Left ventricle myocardium inferior (tissue), 1 donor: ENCODE measurements at regions not wholly inside any gene's neighbourhood (a gene's known extent, or its start where the extent isn't known, plus 50 kb on each side); places are given as distances from the start of the nearest gene placed in this dataset.
"Not testable (repeated sequence)": the region's sequence is repeated elsewhere in the genome, so short reads cannot be mapped to it uniquely, and the experiment has no call there.

Experiments used
- DNase-seq: peaks from one replicate; pipeline ENCODE4 v3.0.0-alpha.2; 2020
- H3K27ac ChIP-seq: fragments of 200-600 bp; replicated peaks from 2 replicates; pipeline ENCODE4 v1.8.0; 2021
- H3K27me3 ChIP-seq: fragments of 200-600 bp; 2 replicates; pipeline ENCODE4 v1.8.0; 2021; ENCODE audit warnings: low read depth
- H3K36me3 ChIP-seq: fragments of 200-600 bp; 2 replicates; pipeline ENCODE4 v1.8.0; 2021
- H3K4me1 ChIP-seq: fragments of 200-600 bp; 2 replicates; pipeline ENCODE4 v1.8.0; 2021
- H3K4me3 ChIP-seq: fragments of 200-600 bp; 2 replicates; pipeline ENCODE4 v1.8.0; 2021; ENCODE audit warnings: mild to moderate bottlenecking, moderate library complexity
- H3K9me3 ChIP-seq: fragments of 200-600 bp; replicated peaks from 2 replicates; pipeline ENCODE4 v1.8.0; 2021
- CTCF ChIP-seq: fragments of 200-600 bp; IDR thresholded peaks from 2 replicates; pipeline ENCODE4 v1.8.0; 2021; ENCODE audit warnings: antibody characterized with exemption, mild to moderate bottlenecking, borderline replicate concordance
- intact Hi-C: fragments of 100-400 bp; cut with micrococcal nuclease; formaldehyde crosslinking; loops from one replicate; pipeline ENCODE4 v1.11.0; 2022
- donor health status: DM: no; HTN: yes; CAD: no; lungs with severe emphysema.

GRCh38 chr13:63773476-63773875, 2357.8 kb upstream of the PCDH20 start:
- H3K4me3 ChIP-seq = no peak overlapping the region

DNA sequence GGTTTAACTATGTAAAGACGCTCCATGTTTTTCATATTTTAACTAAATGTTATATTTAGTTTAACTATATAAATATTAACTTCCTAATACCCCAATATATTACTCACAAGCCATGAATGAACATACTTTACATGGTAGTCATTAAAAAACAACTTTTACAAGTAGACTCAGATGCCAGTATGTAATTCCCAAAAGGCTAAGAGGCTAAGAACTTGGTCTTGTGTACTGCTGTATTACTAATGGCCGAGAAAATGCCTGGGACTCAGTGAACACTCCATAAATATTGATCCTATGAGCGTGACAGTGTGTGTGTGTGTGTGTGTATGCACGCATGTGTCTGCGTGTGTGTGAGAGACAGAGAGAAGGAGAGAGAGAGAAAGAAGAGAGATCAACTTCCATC, 2342.0 kb upstream of the PCDH20 start:
- intact Hi-C loops, H3K36me3 ChIP-seq, H3K4me3 ChIP-seq, H3K27ac ChIP-seq, H3K4me1 ChIP-seq, DNase-seq, H3K9me3 ChIP-seq, H3K27me3 ChIP-seq: not testable (repeated sequence)

More at GRCh38 chr13:63773476-63773875, 2357.8 kb upstream of the PCDH20 start:
- Histone ChIP-seq H3K4me1 (no peaks in the 10 kb centered on the region), H3K36me3 (no peaks in the 10 kb centered on the region), H3K27me3 (no peaks in the 10 kb centered on the region), H3K9me3 (no peaks in the 10 kb centered on the region), H3K27ac (no peak overlapping the region)
- no peak for DNase-seq
- intact Hi-C loops = no loop called here
- no peak for TF ChIP-seq CTCF

DNA sequence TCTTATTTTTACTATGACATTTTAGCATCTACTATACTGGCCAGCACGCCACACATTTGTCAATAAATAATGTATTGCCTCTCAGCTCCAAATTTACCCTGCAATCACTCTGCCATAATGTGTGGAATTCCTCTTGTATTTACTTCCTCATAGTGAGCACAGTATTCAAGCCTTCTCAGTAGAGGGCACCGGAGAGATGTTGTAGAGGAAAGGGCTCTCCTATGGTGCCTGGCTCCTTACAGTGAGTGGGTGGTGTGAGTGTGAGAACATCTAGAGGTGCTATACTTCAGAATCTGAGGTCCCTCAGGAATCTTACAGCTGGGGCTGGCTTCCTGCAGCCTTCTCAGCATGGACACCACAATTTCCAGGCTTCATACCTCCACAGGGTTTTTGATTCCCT, 2334.2 kb upstream of the PCDH20 start:
- intact Hi-C loops, DNase-seq: not testable (repeated sequence)

GRCh38 chr13:63741814-63742101, 2326.1 kb upstream of the PCDH20 start:
- H3K9me3 ChIP-seq = peaks cover 25% of the 10 kb centered on the region
- DNase-seq, intact Hi-C loops: not testable (repeated sequence)

More for the DNA sequence above, 2334.2 kb upstream of the PCDH20 start:
- not testable (repeated sequence) for H3K36me3 ChIP-seq, H3K9me3 ChIP-seq, H3K4me1 ChIP-seq, H3K4me3 ChIP-seq, H3K27ac ChIP-seq, H3K27me3 ChIP-seq

DNA sequence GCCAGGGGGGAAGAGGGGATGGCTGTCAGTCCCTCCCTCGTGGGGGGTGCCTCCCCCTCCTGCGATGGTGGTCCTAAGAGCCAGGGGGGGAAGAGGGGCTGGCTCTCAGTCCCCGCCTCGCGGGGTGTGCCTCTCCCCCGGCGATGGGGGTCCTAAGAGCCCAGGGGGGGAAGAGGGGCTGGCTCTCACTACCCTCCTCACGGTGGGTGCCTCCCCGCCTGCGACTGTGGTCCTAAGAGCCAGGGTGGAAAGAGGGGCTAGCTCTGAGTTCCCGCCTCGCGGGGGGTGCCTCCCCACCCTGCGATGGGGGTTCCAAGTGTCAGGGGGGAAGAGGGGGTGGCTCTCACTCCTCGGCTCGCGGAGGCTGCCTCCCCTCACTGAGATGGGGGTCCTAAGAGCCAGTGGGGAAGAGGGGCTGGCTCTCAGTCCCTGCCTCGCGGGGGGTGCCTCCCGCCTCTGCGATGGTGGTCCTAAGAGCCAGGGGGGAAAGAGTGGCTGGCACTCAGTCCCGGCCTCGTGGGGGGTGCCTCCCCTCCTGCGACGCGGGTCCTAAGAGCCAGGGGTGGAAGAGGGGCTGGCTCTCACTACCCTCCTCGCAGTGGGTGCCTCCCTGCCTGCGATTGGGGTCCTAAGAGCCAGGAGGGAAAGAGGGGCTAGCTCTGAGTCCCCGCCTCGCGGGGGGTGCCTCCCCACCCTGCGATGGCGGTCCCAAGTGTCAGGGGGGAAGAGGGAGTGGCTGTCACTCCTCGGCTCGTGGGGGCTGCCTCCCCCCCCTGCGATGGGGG, 2325.6 kb upstream of the PCDH20 start:
- Histone ChIP-seq H3K4me3 (no peak overlapping the region), H3K27ac (no peak overlapping the region), H3K4me1 (no peaks in the 10 kb centered on the region), H3K27me3 (no peaks in the 10 kb centered on the region), H3K36me3 (no peaks in the 10 kb centered on the region), H3K9me3 (peaks cover 29% of the 10 kb centered on the region)
- TF ChIP-seq CTCF = no peak
- DNase-seq = no peak
- intact Hi-C loops = no loop called here

More at GRCh38 chr13:63741814-63742101, 2326.1 kb upstream of the PCDH20 start:
- H3K36me3 ChIP-seq, H3K4me1 ChIP-seq, H3K4me3 ChIP-seq, H3K27ac ChIP-seq, H3K27me3 ChIP-seq: not testable (repeated sequence)

DNA sequence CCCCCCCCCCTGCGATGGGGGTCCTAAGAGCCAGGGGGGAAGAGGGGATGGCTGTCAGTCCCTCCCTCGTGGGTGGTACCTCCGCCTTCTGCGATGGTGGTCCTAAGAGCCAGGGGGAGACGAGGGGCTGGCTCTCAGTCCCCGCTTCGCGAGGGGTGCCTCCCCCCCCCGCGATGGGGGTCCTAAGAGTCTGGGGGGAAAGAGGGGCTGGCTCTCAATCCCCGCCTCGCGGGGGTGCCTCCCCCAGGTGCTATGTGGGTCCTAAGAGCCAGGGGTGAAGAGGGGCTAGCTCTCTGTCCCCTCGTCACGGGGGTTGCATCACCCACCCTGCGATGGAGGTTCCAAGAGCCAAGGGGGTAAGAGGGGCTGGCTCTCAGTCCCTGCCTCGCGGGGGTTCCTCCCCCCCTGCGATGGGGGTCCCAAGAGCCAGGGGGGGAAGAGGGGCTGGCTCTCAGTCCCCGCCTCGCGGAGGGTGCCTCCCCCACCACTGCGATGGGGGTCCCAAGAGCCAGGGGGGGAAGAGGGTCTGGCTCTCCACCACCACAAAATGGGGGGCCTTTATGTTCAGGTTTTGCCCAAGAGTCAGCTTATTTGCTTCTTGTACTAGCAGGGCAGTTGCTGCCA, 2323.6 kb upstream of the PCDH20 start:
- intact Hi-C loops, DNase-seq, H3K27me3 ChIP-seq, H3K36me3 ChIP-seq, H3K4me3 ChIP-seq, H3K4me1 ChIP-seq, H3K27ac ChIP-seq: not testable (repeated sequence)
- H3K9me3 ChIP-seq = peaks cover 30% of the 10 kb centered on the region

DNA sequence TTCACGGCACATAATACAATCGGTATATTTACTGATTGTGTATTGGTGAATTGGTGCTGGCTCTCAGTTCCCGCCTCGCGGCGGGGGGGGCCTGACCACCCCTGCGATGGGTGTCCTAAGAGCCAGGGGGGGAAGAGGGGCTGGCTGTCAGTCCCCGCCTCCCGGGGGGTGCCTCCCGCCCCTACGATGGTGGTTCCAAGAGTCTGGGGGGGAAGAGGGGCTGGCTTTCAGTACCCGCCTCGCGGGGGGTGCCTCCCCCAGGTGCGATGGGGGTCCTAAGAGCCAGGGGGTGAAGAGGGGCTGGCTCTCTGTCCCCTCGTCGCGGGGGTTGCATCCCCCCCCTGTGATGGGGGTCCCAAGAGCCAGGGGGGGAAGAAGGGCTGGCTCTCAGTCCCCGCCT, 2321.8 kb upstream of the PCDH20 start:
- intact Hi-C loops = no loop called here
- TF ChIP-seq CTCF = no peak
- Histone ChIP-seq H3K9me3 (peaks cover 27% of the 10 kb centered on the region), H3K36me3 (no peaks in the 10 kb centered on the region), H3K27ac (no peak overlapping the region), H3K4me1 (no peaks in the 10 kb centered on the region), H3K4me3 (no peak overlapping the region), H3K27me3 (no peaks in the 10 kb centered on the region)
- no peak for DNase-seq
